ENCODE measurements at regions not wholly inside any gene's neighbourhood (a gene's known extent, or its start where the extent isn't known, plus 50 kb on each side); places are given as distances from the start of the nearest gene placed in this dataset.
"Not testable (repeated sequence)": the region's sequence is repeated elsewhere in the genome, so short reads cannot be mapped to it uniquely, and the experiment has no call there.

- no peak for DNase-seq
Observed at GRCh38 chr12:126419131-126419530, 1353.9 kb downstream of the AACS start.

GRCh38 chr12:126424696-126425095 is 1359.5 kb downstream of the AACS start:
- DNase-seq = no peak

DNA sequence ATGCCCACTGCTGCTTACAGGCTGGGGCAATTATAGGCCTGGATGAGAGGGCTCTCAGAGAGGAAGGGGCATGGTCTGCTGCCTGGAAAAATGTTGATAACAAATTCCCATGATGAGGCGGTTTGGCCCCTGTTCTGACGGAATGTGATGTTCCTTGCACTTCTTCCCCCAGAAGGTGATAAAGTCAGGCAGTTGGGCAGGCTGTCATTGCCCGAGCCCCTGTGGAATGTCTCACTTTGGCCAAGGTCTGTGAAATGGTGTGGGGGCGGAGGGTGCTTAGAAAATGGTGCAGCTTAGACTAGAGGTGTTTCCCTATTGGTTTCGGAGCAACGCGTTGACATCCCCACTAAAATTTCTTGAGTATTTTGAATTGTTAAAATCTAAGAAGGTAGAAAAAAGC is 1360.0 kb downstream of the AACS start:
- no peak for DNase-seq

DNA sequence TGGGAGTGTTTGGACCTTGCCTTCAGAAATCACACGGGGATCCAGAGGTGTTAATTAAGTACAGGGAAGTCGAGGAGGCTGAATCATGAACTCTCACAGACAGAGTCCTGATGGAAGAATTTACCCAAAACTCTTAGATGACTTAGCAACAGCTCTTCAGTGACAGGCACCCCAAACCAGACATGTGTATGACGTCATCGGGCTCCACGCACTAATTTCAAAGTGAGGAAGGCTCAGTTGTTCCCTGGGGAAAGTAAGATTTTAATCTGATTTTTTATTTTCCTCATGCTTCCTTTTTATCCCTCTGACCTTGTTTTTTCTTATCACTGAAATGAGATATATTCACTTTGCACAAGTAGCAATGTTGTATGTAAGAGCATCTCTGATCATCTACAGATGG is 1363.5 kb downstream of the AACS start:
- DNase-seq = no peak

- DNase-seq = no peak
Observed at GRCh38 chr12:126430921-126431320, 1365.7 kb downstream of the AACS start.

DNA sequence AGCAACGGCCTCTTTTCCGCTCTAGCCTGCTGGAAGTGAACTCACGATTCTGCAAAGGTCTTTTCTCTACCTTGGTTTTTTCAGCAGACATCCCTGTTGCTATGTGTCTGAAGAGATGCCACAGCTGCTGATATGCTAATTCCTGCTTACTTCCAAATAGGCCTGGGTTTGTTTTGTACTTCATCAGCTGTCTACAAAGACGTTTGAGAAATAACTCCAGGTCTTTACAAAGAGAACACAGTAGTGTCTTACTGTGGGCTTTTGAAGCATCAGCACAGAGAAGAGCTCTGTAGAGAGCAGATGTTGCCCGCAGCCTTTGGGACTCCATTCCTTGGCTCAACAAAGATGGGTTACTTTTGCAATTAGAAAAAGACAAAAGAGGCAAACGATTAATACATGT is 1366.5 kb downstream of the AACS start:
- no peak for DNase-seq

GRCh38 chr12:126432780-126433179 is 1367.5 kb downstream of the AACS start:
- DNase-seq = no peak

GRCh38 chr12:126434412-126434985 is 1369.3 kb downstream of the AACS start:
- no peak for DNase-seq

DNA sequence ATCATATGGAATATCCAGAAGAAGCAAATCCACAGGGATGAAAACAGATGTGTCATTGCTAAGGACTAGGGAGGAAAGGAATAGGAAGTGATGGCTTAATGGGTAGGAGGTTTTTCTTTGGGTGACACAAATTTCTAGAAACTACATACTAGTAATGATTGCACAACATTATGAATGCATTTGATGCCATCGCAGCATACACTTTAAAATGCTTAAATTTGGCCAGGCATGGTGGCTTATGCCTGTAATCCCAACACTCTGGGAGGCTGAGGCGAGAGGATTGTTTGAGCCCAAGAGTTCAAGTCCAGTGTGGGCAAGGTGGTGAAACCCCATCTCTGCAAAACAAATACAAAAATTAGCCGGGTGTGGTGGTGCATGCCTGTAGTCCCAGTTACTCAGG is 1370.8 kb downstream of the AACS start:
- no peak for DNase-seq

DNA sequence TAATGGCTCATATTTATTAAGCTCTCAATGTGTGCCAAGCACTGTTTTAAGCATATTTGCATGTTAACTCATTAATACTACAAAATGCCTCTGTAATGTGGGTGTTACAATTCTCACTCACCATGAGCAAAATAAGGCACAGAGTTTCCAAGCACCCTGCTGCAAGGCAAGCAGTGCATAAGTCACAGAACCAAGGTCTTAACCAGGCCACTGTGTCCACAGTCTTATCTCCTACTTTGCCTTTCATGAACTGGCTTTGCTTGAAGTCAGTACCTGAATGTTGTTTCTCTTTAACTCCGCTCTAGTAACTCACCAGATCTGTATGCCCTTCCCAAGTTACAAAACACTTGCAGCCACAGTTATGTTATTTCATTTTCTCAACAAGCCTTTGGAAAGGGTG is 1372.7 kb downstream of the AACS start:
- DNase-seq = no peak

GRCh38 chr12:126443977-126444376 is 1378.7 kb downstream of the AACS start:
- no peak for DNase-seq

- no peak for DNase-seq
Observed at GRCh38 chr12:126447346-126447745, 1382.1 kb downstream of the AACS start.

DNA sequence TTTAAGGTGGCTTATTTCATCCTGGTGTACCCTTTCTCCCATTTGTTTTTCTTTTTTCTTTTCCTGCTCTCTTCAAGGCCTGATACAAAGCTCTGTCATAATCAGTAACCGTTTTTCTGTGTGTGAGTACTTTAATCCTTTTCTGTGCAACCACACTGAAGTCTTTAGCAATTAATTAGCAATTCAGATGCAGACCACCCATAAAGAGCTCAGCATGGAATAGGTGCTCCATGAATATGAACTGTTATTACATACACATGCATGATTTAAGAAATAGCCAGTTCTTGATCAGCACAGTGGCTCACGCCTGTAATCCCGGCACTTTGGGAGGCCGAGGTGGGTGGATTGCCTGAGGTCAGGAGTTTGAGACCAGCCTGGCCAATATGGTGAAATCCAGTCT is 1386.6 kb downstream of the AACS start:
- no peak for DNase-seq

DNA sequence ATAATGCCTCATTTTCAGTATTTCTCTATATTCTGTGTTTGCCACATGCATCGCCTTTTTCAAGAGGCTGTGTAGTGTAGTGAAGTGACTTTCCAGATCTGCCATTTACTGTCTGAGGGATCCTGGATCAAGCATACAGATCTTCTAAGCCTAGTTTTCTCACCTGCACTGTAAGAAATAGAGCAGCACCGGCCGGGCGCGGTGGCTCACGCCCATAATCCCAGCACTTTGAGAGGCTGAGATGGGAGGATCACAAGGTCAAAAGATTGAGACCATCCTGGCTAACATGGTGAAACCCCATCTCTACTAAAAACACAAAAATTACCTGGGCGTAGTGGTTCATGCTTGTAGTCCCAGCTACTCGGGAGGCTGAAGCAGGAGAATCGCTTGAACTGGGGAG is 1387.5 kb downstream of the AACS start:
- DNase-seq = not testable (repeated sequence)

DNA sequence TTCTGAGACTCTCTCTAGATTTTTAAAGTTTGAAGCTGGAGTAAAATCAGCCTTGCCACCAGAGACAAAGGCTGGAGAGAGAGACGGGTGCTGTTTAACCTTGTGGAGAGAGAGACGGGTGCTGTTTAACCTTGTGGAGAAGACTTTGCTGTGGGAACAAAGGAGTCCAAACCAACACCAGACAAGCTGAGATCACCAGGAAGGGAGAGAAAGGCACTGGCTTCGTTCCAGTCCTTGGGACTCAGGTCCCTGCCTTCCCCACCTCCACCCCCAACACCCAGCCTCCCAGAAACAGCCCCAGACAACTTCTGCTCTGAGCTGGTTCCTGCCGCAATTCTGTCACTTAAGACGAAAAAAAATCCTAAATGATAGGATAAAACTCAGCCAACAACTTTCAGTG is 1389.3 kb downstream of the AACS start:
- DNase-seq = no peak

GRCh38 chr12:126457776-126458175 is 1392.5 kb downstream of the AACS start:
- DNase-seq = no peak

GRCh38 chr12:126464153-126464552 is 1398.9 kb downstream of the AACS start:
- DNase-seq = no peak

GRCh38 chr12:126469211-126469610 is 1404.0 kb downstream of the AACS start:
- DNase-seq = no peak

DNA sequence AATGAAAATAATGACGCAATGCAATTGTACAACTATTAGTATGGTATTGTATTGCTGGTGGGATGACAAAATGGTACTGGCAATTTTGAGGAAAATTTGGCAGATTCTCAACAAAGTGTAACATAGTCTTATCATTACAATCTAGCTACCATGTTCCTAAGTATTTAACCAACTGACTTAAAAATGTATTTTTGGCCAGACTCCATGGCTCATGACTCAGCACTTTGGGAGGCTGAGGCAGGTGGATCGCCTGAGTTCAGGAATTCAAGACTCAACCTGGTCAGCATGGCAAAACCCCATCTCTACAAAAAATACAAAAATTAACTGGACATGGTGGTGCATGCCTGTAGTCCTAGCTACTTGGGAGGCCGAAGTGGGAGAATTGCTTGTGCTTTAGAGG is 1409.5 kb downstream of the AACS start:
- DNase-seq = no peak

GRCh38 chr12:126480451-126480850 is 1415.2 kb downstream of the AACS start:
- no peak for DNase-seq

DNA sequence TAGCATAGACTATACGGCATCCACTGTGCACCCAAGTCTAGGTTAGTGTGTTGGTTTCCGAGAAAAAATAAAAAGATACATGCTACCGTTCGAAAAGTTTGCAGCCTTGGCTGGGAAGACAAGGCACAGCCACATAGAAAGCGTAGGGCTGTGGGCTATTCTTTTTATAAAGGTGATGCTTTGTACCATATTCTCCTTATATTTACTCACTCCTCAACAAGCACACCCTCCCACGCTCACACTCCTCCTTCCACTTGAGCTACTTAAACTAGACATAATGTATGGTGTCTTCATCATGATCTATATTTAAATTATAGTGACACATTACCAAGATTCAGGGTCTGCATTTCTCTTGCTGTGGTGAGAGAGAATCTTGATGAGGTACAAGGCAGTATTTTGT is 1416.5 kb downstream of the AACS start:
- no peak for DNase-seq

- DNase-seq = no peak
Observed at GRCh38 chr12:126482238-126482889, 1417.1 kb downstream of the AACS start.

DNA sequence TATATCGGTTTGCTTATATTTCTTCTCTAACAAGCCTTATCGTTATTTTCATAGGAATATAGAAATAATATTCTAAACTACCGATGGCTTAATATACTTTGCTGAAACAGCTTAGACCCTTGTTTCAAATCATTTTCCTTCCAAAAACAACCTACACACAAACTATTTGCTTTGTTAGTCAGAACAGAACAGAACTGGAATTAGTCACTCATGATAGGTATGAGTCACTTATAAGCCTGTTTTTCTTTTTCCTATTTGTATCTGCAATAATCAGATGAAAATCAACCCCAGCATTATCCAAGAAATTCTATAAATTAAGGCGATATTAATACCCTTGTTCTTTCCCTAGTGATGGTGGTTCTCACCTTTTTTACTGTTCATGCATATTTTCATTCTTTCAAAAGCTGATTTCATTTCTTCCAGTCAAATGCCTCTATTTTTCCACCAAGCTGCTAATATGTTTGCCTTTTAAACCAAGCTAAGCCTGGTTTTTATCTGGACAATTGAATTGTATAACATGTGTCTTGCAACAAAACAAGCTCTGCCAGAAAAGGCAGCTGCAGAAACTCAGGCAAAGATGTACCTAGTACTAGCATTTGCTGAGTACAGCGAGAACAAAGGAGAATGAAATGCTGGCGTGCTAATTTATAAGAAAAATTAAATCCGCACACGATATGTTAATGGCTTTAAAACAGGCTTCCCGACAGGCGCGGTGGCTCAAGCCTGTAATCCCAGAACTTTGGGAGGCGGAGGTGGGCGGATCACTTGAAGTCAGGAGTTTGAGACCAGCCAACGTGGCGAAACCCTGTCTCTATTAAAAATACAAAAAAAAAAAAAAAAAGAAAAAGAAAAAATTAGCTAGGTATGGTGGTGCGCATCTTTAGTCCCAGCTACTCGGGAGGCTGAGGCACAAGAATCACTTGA is 1418.2 kb downstream of the AACS start:
- peak; percentile 2 for DNase-seq

DNA sequence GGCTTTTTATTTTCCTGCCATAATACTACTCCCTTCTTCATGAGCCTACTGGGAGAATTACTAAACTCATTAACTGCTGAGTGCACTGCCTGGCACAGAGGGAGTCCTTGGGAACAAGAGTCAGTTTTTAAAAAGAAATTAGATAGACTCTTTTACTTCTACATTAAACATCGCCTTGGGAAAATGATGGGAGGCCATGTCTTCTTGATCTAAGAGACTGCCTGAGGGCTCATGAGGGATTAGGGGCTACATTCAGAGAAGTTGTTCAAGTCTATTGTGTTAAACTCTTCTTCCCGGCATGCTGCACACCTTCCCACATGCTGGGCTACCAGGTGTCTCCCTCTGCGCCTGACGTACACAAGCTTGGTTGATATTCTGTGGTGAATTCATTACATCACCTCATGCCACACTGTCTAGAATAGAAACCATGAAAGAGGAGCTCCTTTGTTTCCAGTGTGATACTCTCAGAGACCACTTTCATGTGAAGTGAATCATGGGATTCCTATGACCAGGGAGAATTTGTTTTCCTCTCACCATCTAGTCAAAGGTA is 1422.3 kb downstream of the AACS start:
- DNase-seq = no peak

All from NCI-H1092 treated with DMSO at 0.1 percent for 48 hours (cell line).